ENCODE measurements at regions not wholly inside any gene's neighbourhood (a gene's known extent, or its start where the extent isn't known, plus 50 kb on each side); places are given as distances from the start of the nearest gene placed in this dataset.

DNA sequence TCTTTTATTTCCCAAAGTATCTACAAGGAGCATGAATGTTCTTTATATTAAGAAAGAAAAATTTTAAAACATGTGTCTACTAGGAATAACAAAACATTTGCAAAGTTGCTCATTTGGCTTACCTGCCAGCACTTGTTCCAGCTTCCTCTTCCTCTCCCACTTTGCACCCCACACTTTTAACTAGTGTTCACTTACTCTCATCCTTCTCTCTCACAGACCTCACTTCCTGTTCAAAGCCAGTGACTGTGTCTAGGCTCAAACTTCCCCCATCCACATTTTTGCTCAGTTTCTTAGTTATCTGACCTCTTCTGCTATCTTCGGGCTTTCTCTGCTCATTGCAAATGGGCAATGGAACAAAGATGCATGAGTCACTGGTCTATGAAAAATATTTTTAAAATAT is 512.2 kb upstream of the ZNF462 start:
- intact Hi-C loops (cut with DNase I), result no loop called here
- DNase-seq (ENCODE audit: low spot score), result no peak

GRCh38 chr9:106356924-106357323 is 506.0 kb upstream of the ZNF462 start:
- intact Hi-C loops (cut with DNase I), result no loop called here
- DNase-seq (ENCODE audit: low spot score), result no peak

- intact Hi-C loops (cut with DNase I), result no loop called here
- no peak for DNase-seq (ENCODE audit: low spot score)
Observed at GRCh38 chr9:106358331-106358730, 504.6 kb upstream of the ZNF462 start.

- no peak for DNase-seq (ENCODE audit: low spot score)
- intact Hi-C loops (cut with DNase I), result no loop called here
Observed at GRCh38 chr9:106376689-106377088, 486.3 kb upstream of the ZNF462 start.

DNA sequence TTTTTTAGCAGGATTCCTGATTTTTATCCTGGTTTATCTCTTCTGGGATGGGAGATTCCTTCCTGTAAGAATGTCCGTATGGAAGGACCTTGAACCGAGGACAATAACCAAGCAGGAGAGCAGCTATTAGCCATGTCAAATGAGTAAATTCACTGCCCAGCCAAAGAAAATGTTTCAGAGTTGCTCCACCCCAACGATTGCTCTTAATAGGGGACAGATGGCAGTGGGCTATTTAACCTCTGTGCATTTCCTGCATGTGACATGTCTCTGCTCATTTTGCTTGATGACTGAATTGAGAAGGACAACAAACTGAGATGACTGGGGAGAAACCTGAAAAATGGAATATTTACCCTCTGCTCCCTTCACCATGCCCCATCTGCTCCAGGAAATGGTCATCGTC is 479.9 kb upstream of the ZNF462 start:
- DNase-seq (ENCODE audit: low spot score), result no peak
- intact Hi-C loops (cut with DNase I), result no loop called here

DNA sequence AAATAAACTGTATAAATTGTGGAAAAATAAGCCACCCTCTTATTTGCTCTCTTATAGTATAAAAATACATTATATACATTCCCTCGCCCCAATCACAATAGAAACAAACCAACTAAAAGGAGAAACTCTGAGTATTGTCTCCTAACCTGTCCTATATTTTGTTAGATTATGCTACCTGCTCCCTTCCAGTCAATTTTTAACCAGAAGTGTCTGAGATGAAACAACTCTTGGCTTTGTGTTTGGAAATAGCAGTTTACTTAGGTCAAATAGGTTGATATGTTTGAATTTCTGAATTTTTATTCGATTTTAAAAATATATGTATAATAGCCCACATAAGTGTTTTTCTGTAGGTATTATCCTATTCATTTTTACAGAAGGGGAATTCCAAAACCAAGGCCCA is 475.0 kb upstream of the ZNF462 start:
- DNase-seq (ENCODE audit: low spot score), result no peak
- intact Hi-C loops (cut with DNase I), result no loop called here

GRCh38 chr9:106393226-106393625 is 469.7 kb upstream of the ZNF462 start:
- DNase-seq (ENCODE audit: low spot score), result no peak
- intact Hi-C loops (cut with DNase I), result no loop called here

DNA sequence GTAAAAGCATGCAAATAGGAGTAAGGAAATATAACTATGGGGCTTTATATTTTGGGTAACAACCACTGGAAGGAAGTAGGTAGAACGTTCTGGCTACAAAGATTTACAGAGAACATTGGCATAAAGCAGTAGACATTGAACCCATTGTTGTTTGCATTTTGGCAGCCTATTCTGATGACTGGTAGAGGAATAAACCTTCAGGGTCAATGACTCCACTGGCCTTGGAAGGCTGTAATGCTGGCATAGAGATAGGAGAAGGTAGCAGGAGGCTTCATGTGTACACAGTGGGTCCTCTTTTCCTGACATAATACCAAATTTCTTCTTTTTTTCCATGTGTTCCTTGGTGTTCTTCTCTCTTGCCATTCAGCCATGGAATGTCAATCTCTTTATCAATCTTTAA is 462.8 kb upstream of the ZNF462 start:
- DNase-seq (ENCODE audit: low spot score), result no peak
- intact Hi-C loops (cut with DNase I), result no loop called here

DNA sequence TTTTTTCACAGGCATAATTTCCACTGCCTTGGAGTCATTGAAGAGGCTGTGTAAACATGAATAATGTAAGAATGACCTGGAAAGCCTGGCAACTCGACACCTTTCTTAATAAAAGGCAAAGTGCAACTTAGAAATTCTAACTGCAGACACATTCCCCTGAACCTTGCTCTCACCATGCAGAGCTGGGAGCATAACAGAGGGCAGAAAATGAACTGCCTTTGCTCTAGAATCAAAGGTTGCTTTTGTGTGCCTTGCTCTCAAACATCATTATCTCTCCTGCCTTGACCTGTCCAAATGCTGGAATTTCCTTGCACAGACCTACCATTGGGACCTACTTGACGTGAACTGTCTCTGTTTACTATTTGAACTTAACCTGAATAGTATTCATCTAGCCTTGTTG is 462.0 kb upstream of the ZNF462 start:
- DNase-seq (ENCODE audit: low spot score), result no peak
- intact Hi-C loops (cut with DNase I), result no loop called here

DNA sequence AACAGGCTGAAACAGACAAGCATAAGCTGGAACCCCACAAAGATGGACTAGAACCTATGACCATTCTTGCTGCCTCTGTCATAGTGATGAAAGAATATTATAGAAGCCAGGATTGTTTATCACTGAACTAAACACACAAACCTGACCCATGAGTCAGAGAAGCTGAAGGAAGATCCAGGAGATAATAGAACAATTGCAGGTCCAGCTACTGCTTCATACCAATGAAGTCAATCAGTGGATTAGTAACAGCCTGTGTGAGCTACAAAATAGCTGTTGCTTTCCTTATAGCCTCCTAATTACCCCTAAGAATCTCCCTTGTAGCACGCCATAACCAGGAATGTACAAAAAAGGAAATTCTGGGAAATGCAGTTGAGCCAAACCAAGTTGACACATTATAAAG is 459.9 kb upstream of the ZNF462 start:
- no peak for DNase-seq (ENCODE audit: low spot score)
- intact Hi-C loops (cut with DNase I), result no loop called here

DNA sequence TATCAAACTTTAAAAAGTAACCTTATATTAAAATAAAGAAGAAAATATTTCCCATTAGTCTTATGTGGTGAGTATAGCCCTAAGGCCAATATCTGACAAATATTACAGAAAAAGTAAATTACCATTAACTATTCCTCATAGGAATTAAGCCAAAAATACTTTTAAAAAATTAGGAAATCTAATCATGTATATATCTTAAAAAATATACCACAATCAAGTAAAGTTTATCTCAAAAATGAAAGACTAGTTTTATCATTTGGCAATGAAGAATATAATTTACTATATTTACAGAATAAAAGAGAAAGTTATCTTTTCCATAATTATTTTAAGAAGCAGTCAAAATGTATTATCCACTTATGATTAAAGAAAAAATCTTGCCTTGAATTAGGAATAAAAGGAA is 458.8 kb upstream of the ZNF462 start:
- intact Hi-C loops (cut with DNase I), result no loop called here
- DNase-seq (ENCODE audit: low spot score), result no peak

GRCh38 chr9:106405871-106406435 is 457.0 kb upstream of the ZNF462 start:
- intact Hi-C loops (cut with DNase I), result no loop called here
- DNase-seq (ENCODE audit: low spot score), result no peak

GRCh38 chr9:106414042-106414441 is 448.9 kb upstream of the ZNF462 start:
- no peak for DNase-seq (ENCODE audit: low spot score)
- intact Hi-C loops (cut with DNase I), result no loop called here

GRCh38 chr9:106417685-106418084 is 445.3 kb upstream of the ZNF462 start:
- intact Hi-C loops (cut with DNase I), result no loop called here

DNA sequence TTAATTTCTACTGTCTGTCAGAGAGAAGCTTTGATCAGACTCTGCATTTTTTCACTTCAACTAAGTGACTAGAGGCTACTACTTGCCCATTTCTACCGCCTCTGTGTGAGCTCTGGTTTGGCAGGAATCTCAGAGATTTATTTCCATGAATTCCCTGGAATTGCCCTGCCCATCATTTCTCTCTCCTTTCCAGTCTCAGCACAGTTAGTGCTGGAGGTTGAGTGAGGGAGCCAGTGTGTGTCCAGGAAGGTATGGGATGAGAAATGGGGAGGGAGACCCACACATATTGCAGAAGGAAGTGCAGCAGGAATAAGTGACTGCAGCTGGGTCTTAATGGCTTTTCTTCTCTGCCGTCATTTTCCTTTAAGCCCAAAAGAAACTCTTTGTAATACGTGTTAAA is 443.1 kb upstream of the ZNF462 start:
- intact Hi-C loops (cut with DNase I), result loop anchor here in 1 of 2 donors (10.0 kb wide), 1 partner anchor 1925 kb away; no protein-coding TSS in a partner anchor
- DNase-seq (ENCODE audit: low spot score), result no peak

More at GRCh38 chr9:106417685-106418084, 445.3 kb upstream of the ZNF462 start:
- DNase-seq (ENCODE audit: low spot score), result no peak

DNA sequence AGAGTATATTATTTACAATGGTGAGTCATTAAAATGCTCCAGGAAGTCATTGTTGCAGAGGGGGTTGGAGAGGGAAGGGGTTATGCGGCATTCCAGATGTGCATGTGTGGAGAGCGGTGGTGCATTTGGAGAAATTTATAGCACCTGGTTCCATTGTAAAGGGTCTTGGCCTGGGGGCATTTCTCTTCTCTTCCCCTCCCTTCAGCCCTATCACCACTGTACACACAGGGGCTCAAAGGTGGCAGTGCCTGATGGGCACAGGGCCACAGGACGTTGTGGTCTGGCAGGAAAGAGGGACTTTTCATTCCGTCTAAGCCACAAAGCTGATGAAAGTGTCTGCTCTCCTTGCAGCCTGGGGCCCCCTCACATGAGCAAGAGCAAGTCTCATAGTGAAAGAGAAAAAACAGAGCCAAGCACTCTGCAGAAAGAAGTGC is 442.4 kb upstream of the ZNF462 start:
- no peak for DNase-seq (ENCODE audit: low spot score)
- intact Hi-C loops (cut with DNase I), result loop anchor here in 1 of 2 donors (10.0 kb wide), 1 partner anchor 1924 kb away; no protein-coding TSS in a partner anchor

DNA sequence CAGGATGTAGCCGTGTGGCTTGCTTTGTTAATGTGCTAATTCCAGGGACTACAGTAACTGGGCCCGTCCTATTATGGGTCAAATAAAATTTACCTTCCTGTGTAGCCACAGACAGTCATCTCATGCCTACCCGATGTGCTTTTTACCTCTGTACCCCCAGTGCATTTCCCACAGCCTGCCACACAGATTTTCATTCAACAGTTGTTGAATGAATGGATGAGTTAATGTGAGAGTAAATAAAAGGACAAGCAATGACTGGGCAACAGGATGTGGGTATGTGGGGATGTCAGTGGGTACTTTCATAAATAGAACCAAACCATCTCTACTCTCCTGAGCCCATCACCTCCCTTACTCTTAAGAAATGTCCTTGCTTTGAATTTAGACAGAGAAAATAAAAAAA is 441.2 kb upstream of the ZNF462 start:
- intact Hi-C loops (cut with DNase I), result loop anchor here in 1 of 2 donors (10.0 kb wide), 1 partner anchor 1923 kb away; no protein-coding TSS in a partner anchor
- DNase-seq (ENCODE audit: low spot score), result no peak

GRCh38 chr9:106423575-106423974 is 439.4 kb upstream of the ZNF462 start:
- intact Hi-C loops (cut with DNase I), result loop anchor here in 1 of 2 donors (10.0 kb wide), 1 partner anchor 1921 kb away; no protein-coding TSS in a partner anchor
- no peak for DNase-seq (ENCODE audit: low spot score)

DNA sequence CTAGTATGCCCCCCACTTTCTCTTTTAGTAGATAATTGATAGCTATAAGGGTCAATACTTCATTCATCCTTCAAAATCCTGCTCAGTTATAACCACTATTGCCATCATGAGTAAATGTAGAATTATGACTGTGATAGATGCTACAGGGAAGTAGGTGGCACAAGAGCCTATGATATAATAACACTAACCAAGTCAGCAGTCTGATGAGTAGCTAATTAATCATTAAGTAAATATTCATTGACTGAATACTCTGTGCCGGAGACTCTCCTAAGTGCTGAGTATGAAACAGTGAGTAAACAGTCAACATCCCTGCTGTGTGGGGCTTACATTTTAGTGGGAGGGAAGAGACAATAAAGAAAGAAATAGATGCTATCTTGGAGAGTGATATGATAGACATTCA is 430.3 kb upstream of the ZNF462 start:
- intact Hi-C loops (cut with DNase I), result no loop called here
- no peak for DNase-seq (ENCODE audit: low spot score)

DNA sequence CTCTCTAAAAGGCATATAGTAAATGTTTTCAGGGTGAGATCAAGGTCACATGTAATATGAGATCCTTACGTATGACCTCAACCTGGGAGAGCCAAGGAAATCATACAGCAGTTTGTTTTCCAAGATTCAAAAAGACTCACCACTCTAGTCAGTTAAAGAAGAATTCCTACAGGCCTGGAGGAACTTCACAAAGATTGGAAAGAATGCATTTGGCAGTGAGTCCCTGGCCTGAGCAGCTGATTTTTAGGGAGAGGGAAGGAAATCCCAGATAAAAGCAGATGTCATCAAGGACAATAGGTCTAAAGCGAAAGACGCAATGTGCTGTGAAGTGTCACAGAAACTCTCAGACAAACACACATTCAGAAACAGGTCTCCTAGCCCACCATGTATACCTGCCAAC is 424.0 kb upstream of the ZNF462 start:
- intact Hi-C loops (cut with DNase I), result no loop called here
- no peak for DNase-seq (ENCODE audit: low spot score)

- intact Hi-C loops (cut with DNase I), result no loop called here
- no peak for DNase-seq (ENCODE audit: low spot score)
Observed at GRCh38 chr9:106441283-106441682, 421.7 kb upstream of the ZNF462 start.

DNA sequence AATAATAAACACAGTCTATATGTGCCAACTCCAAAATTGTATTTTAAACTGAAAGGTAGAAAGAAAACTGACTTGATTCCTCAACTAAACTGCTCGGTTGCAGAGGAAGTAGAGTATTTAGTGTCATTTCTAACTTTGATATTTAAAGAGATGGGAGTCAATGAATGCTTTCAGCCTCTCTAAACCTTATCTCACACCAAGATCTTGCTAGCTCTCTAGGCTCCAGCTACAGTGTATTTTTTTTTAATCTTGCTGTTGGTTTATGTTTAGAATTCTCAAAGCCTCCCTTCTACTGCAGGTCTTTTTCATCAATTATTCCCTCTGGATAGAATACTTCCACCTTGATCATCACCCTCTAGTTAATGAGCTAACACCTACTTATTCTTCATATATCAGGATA is 419.4 kb upstream of the ZNF462 start:
- DNase-seq (ENCODE audit: low spot score), result no peak
- intact Hi-C loops (cut with DNase I), result no loop called here
